ENCODE measurements at regions not wholly inside any gene's neighbourhood (a gene's known extent, or its start where the extent isn't known, plus 50 kb on each side); places are given as distances from the start of the nearest gene placed in this dataset.

- POLR2A ChIA-PET = no interaction called here
Observed at GRCh38 chr1:218582646-218583045, 237.5 kb downstream of the TGFB2 start.

DNA sequence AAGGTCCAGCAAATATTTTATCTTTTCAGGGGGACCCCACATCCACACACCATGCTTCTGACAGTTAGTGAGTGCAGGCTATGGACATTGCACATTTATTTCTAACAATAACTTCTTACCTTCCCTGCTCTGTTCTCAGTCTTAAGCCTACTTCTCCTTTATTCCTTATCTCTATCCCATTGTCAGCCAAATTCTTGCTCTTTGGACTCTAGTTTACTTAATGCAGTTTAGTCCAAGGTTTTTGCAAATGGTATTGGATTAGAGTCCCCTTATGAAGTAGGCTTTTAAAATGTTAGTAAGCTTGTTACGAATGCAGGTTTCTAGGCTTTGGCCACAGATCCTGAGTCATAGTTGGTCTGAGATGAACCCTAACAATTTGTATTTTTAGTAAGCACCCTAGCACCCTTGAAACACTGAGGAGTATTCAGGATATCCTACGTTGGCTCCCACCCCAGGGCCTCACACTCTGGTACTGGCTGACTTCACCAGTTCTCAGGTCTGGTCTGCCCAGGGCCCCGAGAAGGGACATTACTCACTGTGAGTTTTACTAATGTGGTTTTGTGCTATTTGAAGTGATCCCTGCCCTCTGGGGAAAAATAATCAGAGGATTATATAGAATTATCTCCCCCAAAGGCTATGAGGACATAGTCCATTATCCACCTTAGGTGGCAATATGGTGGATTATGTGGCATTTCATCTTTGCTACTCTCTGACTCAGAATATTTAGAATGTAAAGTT is 239.5 kb downstream of the TGFB2 start:
- Histone ChIP-seq H3K9me3 (ENCODE audit: low read length) (no peaks in the 10 kb centered on the region), H3K4me1 (ENCODE audit: insufficient read depth, low read length, poor library complexity, severe bottlenecking) (no peaks in the 10 kb centered on the region), H3K79me2 (ENCODE audit: insufficient read depth, low read depth, low read length) (no peaks in the 10 kb centered on the region), H4K20me1 (ENCODE audit: insufficient read depth, low read length) (no peaks in the 10 kb centered on the region), H3K4me3 (ENCODE audit: low read depth, low read length, poor library complexity, severe bottlenecking) (no peak overlapping the region), H3K4me2 (ENCODE audit: low read length) (no peak overlapping the region), H3K27ac (ENCODE audit: low read depth, low read length, poor library complexity, severe bottlenecking) (no peak overlapping the region), H2AFZ (ENCODE audit: low read length) (no peak overlapping the region), H3K9me2 (ENCODE audit: insufficient read depth, low read length) (no peaks in the 10 kb centered on the region), H3K36me3 (ENCODE audit: insufficient read depth, low read length) (no peaks in the 10 kb centered on the region)
- no peak for DNase-seq (ENCODE audit: low spot score)
- BruUV-seq (replicated peaks) = no TSS peak
- TF ChIP-seq EZH2phosphoT487 (IDR thresholded peaks at IDR 0.05; ENCODE audit: borderline replicate concordance, low read depth, low read length) = no peak
- TF ChIP-seq, protein P1, sequence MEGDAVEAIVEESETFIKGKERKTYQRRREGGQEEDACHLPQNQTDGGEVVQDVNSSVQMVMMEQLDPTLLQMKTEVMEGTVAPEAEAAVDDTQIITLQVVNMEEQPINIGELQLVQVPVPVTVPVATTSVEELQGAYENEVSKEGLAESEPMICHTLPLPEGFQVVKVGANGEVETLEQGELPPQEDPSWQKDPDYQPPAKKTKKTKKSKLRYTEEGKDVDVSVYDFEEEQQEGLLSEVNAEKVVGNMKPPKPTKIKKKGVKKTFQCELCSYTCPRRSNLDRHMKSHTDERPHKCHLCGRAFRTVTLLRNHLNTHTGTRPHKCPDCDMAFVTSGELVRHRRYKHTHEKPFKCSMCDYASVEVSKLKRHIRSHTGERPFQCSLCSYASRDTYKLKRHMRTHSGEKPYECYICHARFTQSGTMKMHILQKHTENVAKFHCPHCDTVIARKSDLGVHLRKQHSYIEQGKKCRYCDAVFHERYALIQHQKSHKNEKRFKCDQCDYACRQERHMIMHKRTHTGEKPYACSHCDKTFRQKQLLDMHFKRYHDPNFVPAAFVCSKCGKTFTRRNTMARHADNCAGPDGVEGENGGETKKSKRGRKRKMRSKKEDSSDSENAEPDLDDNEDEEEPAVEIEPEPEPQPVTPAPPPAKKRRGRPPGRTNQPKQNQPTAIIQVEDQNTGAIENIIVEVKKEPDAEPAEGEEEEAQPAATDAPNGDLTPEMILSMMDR (conservative IDR thresholded peaks at IDR 0.05; ENCODE audit: low read length) = no peak
- ChIA-PET POLR2A (interaction anchor here (0.7 kb wide), 1 partner anchor 686 kb away, joined by 4 read pairs; no protein-coding TSS in a partner anchor), CTCF (ENCODE audit: unreplicated experiment) (no interaction called here)
- intact Hi-C loops (cut with micrococcal nuclease; ENCODE audit: unreplicated experiment) = no loop called here

More at GRCh38 chr1:218582646-218583045, 237.5 kb downstream of the TGFB2 start:
- Histone ChIP-seq H3K36me3 (ENCODE audit: insufficient read depth, low read length) (no peaks in the 10 kb centered on the region), H3K4me2 (ENCODE audit: low read length) (no peak overlapping the region), H3K9me2 (ENCODE audit: insufficient read depth, low read length) (no peaks in the 10 kb centered on the region), H3K4me1 (ENCODE audit: insufficient read depth, low read length, poor library complexity, severe bottlenecking) (no peaks in the 10 kb centered on the region), H3K9me3 (ENCODE audit: low read length) (no peaks in the 10 kb centered on the region), H2AFZ (ENCODE audit: low read length) (no peak overlapping the region), H4K20me1 (ENCODE audit: insufficient read depth, low read length) (no peaks in the 10 kb centered on the region), H3K27ac (ENCODE audit: low read depth, low read length, poor library complexity, severe bottlenecking) (no peak overlapping the region), H3K79me2 (ENCODE audit: insufficient read depth, low read depth, low read length) (no peaks in the 10 kb centered on the region), H3K4me3 (ENCODE audit: low read depth, low read length, poor library complexity, severe bottlenecking) (no peak overlapping the region)
- BruUV-seq (replicated peaks) = no TSS peak
- intact Hi-C loops (cut with micrococcal nuclease; ENCODE audit: unreplicated experiment) = no loop called here
- DNase-seq (ENCODE audit: low spot score) = no peak
- TF ChIP-seq EZH2phosphoT487 (IDR thresholded peaks at IDR 0.05; ENCODE audit: borderline replicate concordance, low read depth, low read length) = no peak
- TF ChIP-seq, protein P1 (conservative IDR thresholded peaks at IDR 0.05; ENCODE audit: low read length) = no peak
- CTCF ChIA-PET (ENCODE audit: unreplicated experiment) = no interaction called here

- Histone ChIP-seq H2AFZ (ENCODE audit: low read length) (no peak overlapping the region), H3K27ac (ENCODE audit: low read depth, low read length, poor library complexity, severe bottlenecking) (no peak overlapping the region), H3K79me2 (ENCODE audit: insufficient read depth, low read depth, low read length) (no peaks in the 10 kb centered on the region), H3K9me3 (ENCODE audit: low read length) (no peaks in the 10 kb centered on the region), H3K4me2 (ENCODE audit: low read length) (no peak overlapping the region), H3K4me3 (ENCODE audit: low read depth, low read length, poor library complexity, severe bottlenecking) (no peak overlapping the region), H3K4me1 (ENCODE audit: insufficient read depth, low read length, poor library complexity, severe bottlenecking) (no peaks in the 10 kb centered on the region), H4K20me1 (ENCODE audit: insufficient read depth, low read length) (no peaks in the 10 kb centered on the region), H3K36me3 (ENCODE audit: insufficient read depth, low read length) (no peaks in the 10 kb centered on the region), H3K9me2 (ENCODE audit: insufficient read depth, low read length) (no peaks in the 10 kb centered on the region)
- DNase-seq (ENCODE audit: low spot score) = no peak
- ChIA-PET CTCF (ENCODE audit: unreplicated experiment) (no interaction called here), POLR2A (no interaction called here)
- intact Hi-C loops (cut with micrococcal nuclease; ENCODE audit: unreplicated experiment) = no loop called here
- no TSS peak for BruUV-seq (replicated peaks)
- TF ChIP-seq, protein P1 (conservative IDR thresholded peaks at IDR 0.05; ENCODE audit: low read length) = no peak
- no peak for TF ChIP-seq EZH2phosphoT487 (IDR thresholded peaks at IDR 0.05; ENCODE audit: borderline replicate concordance, low read depth, low read length)
Observed at GRCh38 chr1:218585511-218586184, 240.5 kb downstream of the TGFB2 start.

All from OCI-LY7 (cell line).